ENCODE measurements at regions not wholly inside any gene's neighbourhood (a gene's known extent, or its start where the extent isn't known, plus 50 kb on each side); places are given as distances from the start of the nearest gene placed in this dataset.

- no peaks in the 10 kb centered on the region for H3K4me1 ChIP-seq (ENCODE audit: insufficient read depth, low read length)
- H2AFZ ChIP-seq (ENCODE audit: low read length), result no peak overlapping the region
- intact Hi-C loops (cut with micrococcal nuclease), result no loop called here
- no peak overlapping the region for H3K4me2 ChIP-seq (ENCODE audit: low read length)
- DNase-seq (no peak), ATAC-seq (no peak)
- no peaks in the 10 kb centered on the region for H3K79me2 ChIP-seq (ENCODE audit: low read length)
- no peaks in the 10 kb centered on the region for H3K9me3 ChIP-seq (ENCODE audit: low read length)
- no peak overlapping the region for H3K27ac ChIP-seq (ENCODE audit: low read length)
- POLR2A ChIA-PET (ENCODE audit: unreplicated experiment), result no interaction called here
- no TSS peak for BruUV-seq (replicated peaks)
- H3K36me3 ChIP-seq (ENCODE audit: low read depth, low read length), result no peaks in the 10 kb centered on the region
- no peaks in the 10 kb centered on the region for H3F3A ChIP-seq (ENCODE audit: low read length, unreplicated experiment)
- H3K27me3 ChIP-seq (ENCODE audit: low read length), result peaks cover 60% of the 10 kb centered on the region
- TF ChIP-seq EZH2 (IDR thresholded peaks at IDR 0.05; ENCODE audit: low read length, unreplicated experiment) (no peak), CTCF (conservative IDR thresholded peaks at IDR 0.05; ENCODE audit: low read depth, low read length) (no peak), EZH2phosphoT487 (IDR thresholded peaks at IDR 0.05; ENCODE audit: borderline replicate concordance, low read length) (no peak)
- no peak overlapping the region for H3K4me3 ChIP-seq (ENCODE audit: low read length)
- H3K9ac ChIP-seq (ENCODE audit: low read length), result no peak overlapping the region
- H3K9me2 ChIP-seq (replicated peaks; ENCODE audit: low read length), result no peaks in the 10 kb centered on the region
- CTCF ChIA-PET, result no interaction called here
- H4K20me1 ChIP-seq (ENCODE audit: low read length), result no peaks in the 10 kb centered on the region
Measured at GRCh38 chr5:158275511-158275910, 416.6 kb upstream of the CLINT1 start.

- Histone ChIP-seq H3K27ac (ENCODE audit: low read length) (no peak overlapping the region), H2AFZ (ENCODE audit: low read length) (no peak overlapping the region), H3K9me2 (replicated peaks; ENCODE audit: low read length) (no peaks in the 10 kb centered on the region), H3K36me3 (ENCODE audit: low read depth, low read length) (no peaks in the 10 kb centered on the region), H3K9ac (ENCODE audit: low read length) (no peak overlapping the region), H3K4me1 (ENCODE audit: insufficient read depth, low read length) (no peaks in the 10 kb centered on the region), H3K9me3 (ENCODE audit: low read length) (no peaks in the 10 kb centered on the region), H4K20me1 (ENCODE audit: low read length) (no peaks in the 10 kb centered on the region), H3K4me2 (ENCODE audit: low read length) (no peak overlapping the region), H3K79me2 (ENCODE audit: low read length) (no peaks in the 10 kb centered on the region), H3K27me3 (ENCODE audit: low read length) (peaks cover 40% of the 10 kb centered on the region), H3K4me3 (ENCODE audit: low read length) (no peak overlapping the region), H3F3A (ENCODE audit: low read length, unreplicated experiment) (no peaks in the 10 kb centered on the region)
- no TSS peak for BruUV-seq (replicated peaks)
- ATAC-seq (no peak), DNase-seq (no peak)
- POLR2A ChIA-PET (ENCODE audit: unreplicated experiment), result no interaction called here
- CTCF ChIA-PET, result no interaction called here
- intact Hi-C loops (cut with micrococcal nuclease), result no loop called here
- TF ChIP-seq CTCF (conservative IDR thresholded peaks at IDR 0.05; ENCODE audit: low read depth, low read length) (no peak), EZH2phosphoT487 (IDR thresholded peaks at IDR 0.05; ENCODE audit: borderline replicate concordance, low read length) (no peak), EZH2 (IDR thresholded peaks at IDR 0.05; ENCODE audit: low read length, unreplicated experiment) (no peak)
Measured at GRCh38 chr5:158273035-158273434, 414.1 kb upstream of the CLINT1 start.

GRCh38 chr5:158272409-158272808 lies 413.5 kb upstream of the CLINT1 start:
- TF ChIP-seq CTCF (conservative IDR thresholded peaks at IDR 0.05; ENCODE audit: low read depth, low read length) (no peak), EZH2phosphoT487 (IDR thresholded peaks at IDR 0.05; ENCODE audit: borderline replicate concordance, low read length) (no peak)
- BruUV-seq (replicated peaks), result no TSS peak
- Histone ChIP-seq H3K27ac (ENCODE audit: low read length) (no peak overlapping the region), H3K4me3 (ENCODE audit: low read length) (no peak overlapping the region), H3K36me3 (ENCODE audit: low read depth, low read length) (no peaks in the 10 kb centered on the region), H3K9me3 (ENCODE audit: low read length) (no peaks in the 10 kb centered on the region), H3K4me2 (ENCODE audit: low read length) (no peak overlapping the region), H3K4me1 (ENCODE audit: insufficient read depth, low read length) (no peaks in the 10 kb centered on the region), H3K27me3 (ENCODE audit: low read length) (peaks cover 33% of the 10 kb centered on the region; the same call in 1 of the 2 replicates), H2AFZ (ENCODE audit: low read length) (no peak overlapping the region), H3K9me2 (replicated peaks; ENCODE audit: low read length) (no peaks in the 10 kb centered on the region), H3F3A (ENCODE audit: low read length, unreplicated experiment) (no peaks in the 10 kb centered on the region), H4K20me1 (ENCODE audit: low read length) (no peaks in the 10 kb centered on the region), H3K9ac (ENCODE audit: low read length) (no peak overlapping the region), H3K79me2 (ENCODE audit: low read length) (no peaks in the 10 kb centered on the region)
- DNase-seq (no peak), ATAC-seq (no peak)
- intact Hi-C loops (cut with micrococcal nuclease), result no loop called here
- ChIA-PET POLR2A (ENCODE audit: unreplicated experiment) (no interaction called here), CTCF (no interaction called here)

Measured in PC-3 (cell line).